ENCODE measurements at regions not wholly inside any gene's neighbourhood (a gene's known extent, or its start where the extent isn't known, plus 50 kb on each side); places are given as distances from the start of the nearest gene placed in this dataset.
"Not testable (repeated sequence)": the region's sequence is repeated elsewhere in the genome, so short reads cannot be mapped to it uniquely, and the experiment has no call there.

DNA sequence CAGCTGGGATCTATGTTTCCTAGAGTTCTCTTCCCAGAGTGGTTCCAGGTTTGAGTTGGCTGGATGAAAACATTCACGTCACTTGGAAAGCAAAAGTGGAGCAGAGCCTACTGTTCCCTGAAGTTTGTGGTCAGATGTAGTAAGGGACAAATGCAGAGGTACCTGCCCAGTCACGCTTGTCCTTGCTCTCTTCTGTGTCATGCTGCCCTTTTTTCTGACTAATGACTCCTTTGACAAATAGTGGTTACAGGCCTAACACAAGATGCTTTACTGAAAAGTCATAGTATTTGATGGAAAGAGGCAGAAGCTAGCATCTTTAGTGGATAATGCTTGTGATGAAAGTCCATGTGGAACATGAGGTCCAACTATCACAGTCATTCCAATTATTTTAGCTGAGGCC lies 881.4 kb upstream of the B3GALT2 start:
- no peaks in the 10 kb centered on the region for H3K9me2 ChIP-seq (replicated peaks; ENCODE audit: insufficient read depth, low read length)
- H3K4me3 ChIP-seq (ENCODE audit: low read length) = no peak overlapping the region
- no peak for DNase-seq
- H3K79me2 ChIP-seq (ENCODE audit: low read length) = no peaks in the 10 kb centered on the region
- no peaks in the 10 kb centered on the region for H4K20me1 ChIP-seq (ENCODE audit: insufficient read depth, low read depth, low read length)
- no peaks in the 10 kb centered on the region for H3K27me3 ChIP-seq (ENCODE audit: low read length)
- H2AFZ ChIP-seq (ENCODE audit: low read length) = no peak overlapping the region
- H3K4me1 ChIP-seq (ENCODE audit: low read length) = no peaks in the 10 kb centered on the region
- no peak overlapping the region for H3K4me2 ChIP-seq (ENCODE audit: low read depth, low read length, poor library complexity, severe bottlenecking)
- H3K27ac ChIP-seq (ENCODE audit: low read length) = no peak overlapping the region
- H3K36me3 ChIP-seq (ENCODE audit: insufficient read depth, low read length) = no peaks in the 10 kb centered on the region
- H3K9ac ChIP-seq (ENCODE audit: low read length) = no peak overlapping the region
- no peaks in the 10 kb centered on the region for H3K9me3 ChIP-seq (ENCODE audit: low read length)

DNA sequence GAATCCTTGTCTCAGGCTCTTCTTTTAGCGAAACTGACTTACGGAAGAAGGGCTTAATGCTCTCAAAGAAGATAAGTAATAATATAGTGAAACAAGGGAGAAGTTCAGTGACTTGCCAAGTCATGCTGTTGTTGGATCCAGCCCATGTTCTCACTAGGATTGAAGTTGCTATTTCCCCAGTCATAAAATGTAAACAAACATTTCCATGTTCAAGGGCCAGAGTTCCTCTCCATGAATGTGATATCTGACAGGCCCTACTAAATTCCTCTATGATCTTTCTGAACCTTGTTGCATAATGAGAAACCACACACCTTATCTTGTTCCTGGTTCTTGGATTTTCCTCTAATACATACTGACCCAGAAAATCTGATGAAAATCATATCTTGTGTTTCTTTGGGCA lies 876.5 kb upstream of the B3GALT2 start:
- no peaks in the 10 kb centered on the region for H3K4me1 ChIP-seq (ENCODE audit: low read length)
- no peak overlapping the region for H2AFZ ChIP-seq (ENCODE audit: low read length)
- no peaks in the 10 kb centered on the region for H3K36me3 ChIP-seq (ENCODE audit: insufficient read depth, low read length)
- H3K27me3 ChIP-seq (ENCODE audit: low read length) = no peaks in the 10 kb centered on the region
- H3K9me2 ChIP-seq (replicated peaks; ENCODE audit: insufficient read depth, low read length) = no peaks in the 10 kb centered on the region; the same call in 1 of the 2 replicates
- H3K79me2 ChIP-seq (ENCODE audit: low read length) = no peaks in the 10 kb centered on the region
- DNase-seq = no peak
- no peak overlapping the region for H3K27ac ChIP-seq (ENCODE audit: low read length)
- H3K9ac ChIP-seq (ENCODE audit: low read length) = no peak overlapping the region
- no peak overlapping the region for H3K4me2 ChIP-seq (ENCODE audit: low read depth, low read length, poor library complexity, severe bottlenecking)
- no peaks in the 10 kb centered on the region for H3K9me3 ChIP-seq (ENCODE audit: low read length)
- H3K4me3 ChIP-seq (ENCODE audit: low read length) = no peak overlapping the region
- no peaks in the 10 kb centered on the region for H4K20me1 ChIP-seq (ENCODE audit: insufficient read depth, low read depth, low read length)

GRCh38 chr1:194062526-194062925 lies 876.1 kb upstream of the B3GALT2 start:
- Histone ChIP-seq H3K4me2 (ENCODE audit: low read depth, low read length, poor library complexity, severe bottlenecking) (no peak overlapping the region), H2AFZ (ENCODE audit: low read length) (no peak overlapping the region), H3K9me3 (ENCODE audit: low read length) (no peaks in the 10 kb centered on the region), H3K9ac (ENCODE audit: low read length) (no peak overlapping the region), H3K9me2 (replicated peaks; ENCODE audit: insufficient read depth, low read length) (no peaks in the 10 kb centered on the region; the same call in 1 of the 2 replicates), H3K79me2 (ENCODE audit: low read length) (no peaks in the 10 kb centered on the region), H3K4me1 (ENCODE audit: low read length) (no peaks in the 10 kb centered on the region), H3K36me3 (ENCODE audit: insufficient read depth, low read length) (no peaks in the 10 kb centered on the region), H4K20me1 (ENCODE audit: insufficient read depth, low read depth, low read length) (no peaks in the 10 kb centered on the region), H3K4me3 (ENCODE audit: low read length) (no peak overlapping the region), H3K27ac (ENCODE audit: low read length) (no peak overlapping the region), H3K27me3 (ENCODE audit: low read length) (no peaks in the 10 kb centered on the region)
- DNase-seq = no peak

DNA sequence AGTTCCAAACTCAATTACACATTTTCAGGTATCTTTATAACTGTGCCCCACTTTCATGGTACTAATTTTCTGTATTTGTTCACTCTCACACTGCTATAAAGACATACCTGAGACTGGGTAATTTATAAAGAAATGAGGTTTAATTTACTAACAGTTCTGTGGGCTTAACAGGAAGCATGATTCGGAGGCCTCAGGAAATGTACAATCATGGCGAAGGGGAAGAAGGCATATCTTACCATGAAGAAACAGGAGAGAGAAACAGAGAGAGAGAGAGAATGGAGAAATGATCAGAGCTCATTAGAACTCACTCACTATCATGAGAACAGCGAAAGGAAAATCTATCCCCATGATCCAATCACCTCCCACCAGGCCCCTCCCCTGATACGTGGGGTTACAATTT lies 874.1 kb upstream of the B3GALT2 start:
- Histone ChIP-seq H3K27me3 (ENCODE audit: low read length) (no peaks in the 10 kb centered on the region), H3K79me2 (ENCODE audit: low read length) (no peaks in the 10 kb centered on the region), H3K36me3 (ENCODE audit: insufficient read depth, low read length) (no peaks in the 10 kb centered on the region), H3K9me2 (replicated peaks; ENCODE audit: insufficient read depth, low read length) (no peaks in the 10 kb centered on the region; the same call in 1 of the 2 replicates), H3K9me3 (ENCODE audit: low read length) (no peaks in the 10 kb centered on the region), H3K4me1 (ENCODE audit: low read length) (no peaks in the 10 kb centered on the region), H3K9ac (ENCODE audit: low read length) (no peak overlapping the region), H3K4me3 (ENCODE audit: low read length) (no peak overlapping the region), H4K20me1 (ENCODE audit: insufficient read depth, low read depth, low read length) (no peaks in the 10 kb centered on the region), H2AFZ (ENCODE audit: low read length) (no peak overlapping the region), H3K27ac (ENCODE audit: low read length) (no peak overlapping the region), H3K4me2 (ENCODE audit: low read depth, low read length, poor library complexity, severe bottlenecking) (no peak overlapping the region)
- DNase-seq = no peak

GRCh38 chr1:194058268-194058667 lies 871.9 kb upstream of the B3GALT2 start:
- H3K36me3 ChIP-seq (ENCODE audit: insufficient read depth, low read length); H3K4me2 ChIP-seq (ENCODE audit: low read depth, low read length, poor library complexity, severe bottlenecking); H3K4me1 ChIP-seq (ENCODE audit: low read length): not testable (repeated sequence)

GRCh38 chr1:194056169-194056568 lies 869.8 kb upstream of the B3GALT2 start:
- no peaks in the 10 kb centered on the region for H3K4me1 ChIP-seq (ENCODE audit: low read length)
- no peaks in the 10 kb centered on the region for H3K79me2 ChIP-seq (ENCODE audit: low read length)
- no peaks in the 10 kb centered on the region for H3K36me3 ChIP-seq (ENCODE audit: insufficient read depth, low read length)
- no peaks in the 10 kb centered on the region for H3K27me3 ChIP-seq (ENCODE audit: low read length)
- no peak overlapping the region for H3K4me2 ChIP-seq (ENCODE audit: low read depth, low read length, poor library complexity, severe bottlenecking)
- no peaks in the 10 kb centered on the region for H4K20me1 ChIP-seq (ENCODE audit: insufficient read depth, low read depth, low read length)
- H3K9me2 ChIP-seq (replicated peaks; ENCODE audit: insufficient read depth, low read length) = no peaks in the 10 kb centered on the region; the same call in 1 of the 2 replicates
- H2AFZ ChIP-seq (ENCODE audit: low read length) = no peak overlapping the region
- H3K9me3 ChIP-seq (ENCODE audit: low read length) = no peaks in the 10 kb centered on the region
- no peak for DNase-seq
- H3K27ac ChIP-seq (ENCODE audit: low read length) = no peak overlapping the region
- H3K4me3 ChIP-seq (ENCODE audit: low read length) = no peak overlapping the region
- no peak overlapping the region for H3K9ac ChIP-seq (ENCODE audit: low read length)

More at GRCh38 chr1:194058268-194058667, 871.9 kb upstream of the B3GALT2 start:
- H3K79me2 ChIP-seq (ENCODE audit: low read length); H3K9ac ChIP-seq (ENCODE audit: low read length); H3K9me2 ChIP-seq (replicated peaks; ENCODE audit: insufficient read depth, low read length); H3K27me3 ChIP-seq (ENCODE audit: low read length); H4K20me1 ChIP-seq (ENCODE audit: insufficient read depth, low read depth, low read length); H3K27ac ChIP-seq (ENCODE audit: low read length); H3K4me3 ChIP-seq (ENCODE audit: low read length); DNase-seq; H2AFZ ChIP-seq (ENCODE audit: low read length); H3K9me3 ChIP-seq (ENCODE audit: low read length): not testable (repeated sequence)

GRCh38 chr1:194055536-194055935 lies 869.1 kb upstream of the B3GALT2 start:
- no peaks in the 10 kb centered on the region for H3K4me1 ChIP-seq (ENCODE audit: low read length)
- no peak overlapping the region for H2AFZ ChIP-seq (ENCODE audit: low read length)
- DNase-seq = no peak
- H4K20me1 ChIP-seq (ENCODE audit: insufficient read depth, low read depth, low read length) = no peaks in the 10 kb centered on the region
- no peaks in the 10 kb centered on the region for H3K79me2 ChIP-seq (ENCODE audit: low read length)
- H3K4me2 ChIP-seq (ENCODE audit: low read depth, low read length, poor library complexity, severe bottlenecking) = no peak overlapping the region
- H3K36me3 ChIP-seq (ENCODE audit: insufficient read depth, low read length) = no peaks in the 10 kb centered on the region
- H3K4me3 ChIP-seq (ENCODE audit: low read length) = no peak overlapping the region
- no peaks in the 10 kb centered on the region for H3K9me3 ChIP-seq (ENCODE audit: low read length)
- no peak overlapping the region for H3K27ac ChIP-seq (ENCODE audit: low read length)
- no peak overlapping the region for H3K9ac ChIP-seq (ENCODE audit: low read length)
- H3K9me2 ChIP-seq (replicated peaks; ENCODE audit: insufficient read depth, low read length) = no peaks in the 10 kb centered on the region; the same call in 1 of the 2 replicates
- H3K27me3 ChIP-seq (ENCODE audit: low read length) = no peaks in the 10 kb centered on the region

DNA sequence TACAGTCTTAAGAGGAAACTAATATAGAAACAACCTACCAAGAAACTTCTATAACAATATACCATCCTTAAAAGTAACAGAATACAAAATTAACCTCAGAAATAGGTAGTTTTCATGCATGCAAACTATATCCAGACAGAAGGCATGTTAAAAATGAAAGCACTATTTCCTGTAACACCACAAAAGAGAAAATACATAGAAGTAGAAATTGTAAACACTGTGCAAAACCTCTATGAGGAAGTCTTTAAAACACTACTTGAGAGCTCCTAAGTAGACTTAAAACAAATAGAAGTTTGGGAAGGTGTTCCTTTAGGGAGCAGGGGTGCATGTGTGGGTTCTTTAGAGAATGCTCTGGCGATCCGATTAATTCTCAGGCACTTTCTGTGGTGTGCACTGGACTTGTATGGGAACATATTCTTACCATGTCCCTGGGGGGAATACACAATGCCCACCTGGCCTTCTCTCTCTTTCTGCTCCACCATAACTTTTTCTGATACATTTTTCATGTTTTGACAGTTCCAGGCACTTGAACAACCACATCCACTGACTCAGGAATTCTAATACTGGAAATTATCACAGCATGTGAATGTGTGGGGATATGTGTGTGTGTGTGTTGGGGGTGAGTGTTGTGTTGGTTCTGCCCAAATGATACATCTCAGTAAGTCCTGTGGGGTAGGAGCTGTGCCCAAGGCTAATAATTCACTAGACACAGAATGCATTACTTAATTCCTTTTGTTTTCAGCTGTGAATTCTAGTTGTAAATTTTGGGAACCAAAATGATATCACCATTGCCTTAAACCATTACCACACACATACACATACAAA lies 866.3 kb upstream of the B3GALT2 start:
- H3K4me1 ChIP-seq (ENCODE audit: low read length) = no peaks in the 10 kb centered on the region
- no peak overlapping the region for H3K27ac ChIP-seq (ENCODE audit: low read length)
- no peaks in the 10 kb centered on the region for H3K9me3 ChIP-seq (ENCODE audit: low read length)
- no peaks in the 10 kb centered on the region for H3K36me3 ChIP-seq (ENCODE audit: insufficient read depth, low read length)
- H3K9ac ChIP-seq (ENCODE audit: low read length) = no peak overlapping the region
- no peak overlapping the region for H2AFZ ChIP-seq (ENCODE audit: low read length)
- no peaks in the 10 kb centered on the region for H3K27me3 ChIP-seq (ENCODE audit: low read length)
- H3K4me2 ChIP-seq (ENCODE audit: low read depth, low read length, poor library complexity, severe bottlenecking) = no peak overlapping the region
- H3K79me2 ChIP-seq (ENCODE audit: low read length) = no peaks in the 10 kb centered on the region
- no peak overlapping the region for H3K4me3 ChIP-seq (ENCODE audit: low read length)
- DNase-seq = no peak
- no peaks in the 10 kb centered on the region for H3K9me2 ChIP-seq (replicated peaks; ENCODE audit: insufficient read depth, low read length)
- H4K20me1 ChIP-seq (ENCODE audit: insufficient read depth, low read depth, low read length) = no peaks in the 10 kb centered on the region

Data from Karpas-422 (cell line).